GM21526 (cell line): ENCODE measurements at regions not wholly inside any gene's neighbourhood (a gene's known extent, or its start where the extent isn't known, plus 50 kb on each side); places are given as distances from the start of the nearest gene placed in this dataset.

Experiments used
- ATAC-seq: cut with Tn5 transposase; IDR thresholded peaks from one replicate; pipeline ENCODE4 v1.9.1; 2021; ENCODE audit warnings: moderate library complexity; ENCODE audit not compliant: unreplicated experiment, low FRiP score

DNA sequence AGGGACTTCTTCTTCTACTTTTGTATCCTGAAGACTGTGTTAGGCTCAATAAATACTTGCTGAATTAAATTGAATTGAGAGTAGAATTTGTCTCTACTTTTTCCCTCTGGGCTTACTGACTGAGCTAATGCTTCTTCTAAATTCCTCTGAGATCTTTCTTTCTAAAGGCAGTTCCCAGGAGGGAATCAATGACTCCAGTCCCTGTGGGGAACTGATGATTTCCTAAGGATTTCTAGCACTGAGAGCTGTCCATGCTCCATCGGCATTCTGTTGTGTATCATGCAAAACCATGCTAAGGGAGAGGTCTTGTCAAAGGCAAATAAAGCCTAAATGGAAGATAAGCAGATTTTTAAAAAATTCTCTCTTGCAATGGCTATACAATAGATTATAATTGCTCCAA is 148.8 kb upstream of the KIRREL3 start:
- no peak for ATAC-seq

DNA sequence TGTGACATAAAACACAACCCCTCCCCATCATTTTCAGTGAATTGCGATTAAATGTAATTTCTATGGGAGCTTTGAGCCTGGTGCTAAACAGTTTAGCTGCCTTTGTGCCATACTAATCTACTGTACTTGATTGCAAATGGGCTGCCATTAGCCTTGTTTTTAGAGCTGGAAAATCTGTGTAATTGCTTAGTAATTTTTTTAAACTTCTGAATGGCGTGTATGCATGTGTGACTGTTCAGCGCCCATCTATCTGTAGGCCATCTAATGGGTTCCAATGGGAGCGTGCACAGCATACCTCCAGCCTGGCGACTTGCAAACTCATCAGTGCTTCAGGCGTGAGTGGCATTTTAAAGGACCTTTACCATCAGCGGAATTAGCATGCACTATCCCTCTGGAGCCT is 142.7 kb upstream of the KIRREL3 start:
- no peak for ATAC-seq

DNA sequence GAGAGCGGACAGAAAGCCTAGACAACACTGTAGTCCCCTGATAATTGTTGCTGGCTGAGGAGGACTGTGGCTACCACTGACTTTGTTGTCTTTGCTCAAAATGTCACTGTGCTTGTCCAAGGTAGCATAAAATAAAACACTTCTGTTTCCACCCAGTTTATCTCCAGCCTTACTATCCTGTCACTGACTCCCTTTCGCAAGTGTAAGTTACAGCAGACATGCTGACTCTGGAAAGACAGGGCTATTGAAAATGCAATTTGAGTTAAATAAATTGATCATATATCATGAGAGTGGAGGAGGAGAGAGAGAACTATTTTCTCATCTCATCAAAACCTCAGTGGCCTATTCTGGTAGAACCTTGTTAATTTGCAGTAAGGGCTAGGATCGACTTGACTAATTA is 138.0 kb upstream of the KIRREL3 start:
- no peak for ATAC-seq

DNA sequence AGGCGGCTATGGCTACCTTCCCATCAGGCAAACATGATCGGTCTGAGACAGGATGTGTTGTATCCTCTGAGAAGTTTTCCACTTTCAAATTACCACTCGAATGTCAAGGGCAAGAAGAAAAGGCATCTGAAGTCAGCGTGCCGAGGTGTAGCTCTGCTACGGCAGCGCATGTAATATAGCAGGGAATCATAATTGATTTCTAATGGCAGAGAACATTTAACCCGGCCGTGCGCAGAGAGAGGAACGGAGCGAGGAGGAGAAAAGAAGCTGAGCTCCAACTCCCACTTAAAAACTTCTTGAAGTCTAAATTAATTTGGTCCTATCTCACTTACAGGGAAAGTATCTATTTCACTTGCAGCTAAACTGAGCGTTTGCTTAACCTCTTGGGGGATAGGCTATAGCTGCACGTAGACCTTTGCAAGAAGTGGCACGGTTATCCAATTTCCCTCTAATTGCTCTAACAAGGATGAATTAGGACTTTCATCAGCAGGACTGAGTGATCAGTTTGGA is 137.3 kb upstream of the KIRREL3 start:
- ATAC-seq, result no peak

DNA sequence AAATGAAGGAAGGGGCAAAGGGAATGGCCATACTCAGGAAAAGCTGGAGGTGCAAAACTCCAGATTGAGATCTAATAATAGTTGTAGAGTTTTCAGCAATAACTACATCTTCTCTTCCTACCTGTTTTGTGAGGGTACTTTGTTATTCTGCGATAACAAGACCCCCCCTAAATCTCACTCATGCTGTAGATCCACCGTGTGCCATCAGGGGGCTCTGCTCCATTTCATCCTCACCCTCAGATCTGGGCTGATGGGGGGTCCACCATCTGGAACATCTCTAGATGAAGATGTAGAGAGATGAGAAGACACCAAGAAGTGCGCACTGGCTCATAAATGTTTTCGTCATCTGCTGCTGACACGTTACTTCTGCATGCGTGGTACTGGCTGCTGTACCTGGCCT is 135.9 kb upstream of the KIRREL3 start:
- no peak for ATAC-seq

DNA sequence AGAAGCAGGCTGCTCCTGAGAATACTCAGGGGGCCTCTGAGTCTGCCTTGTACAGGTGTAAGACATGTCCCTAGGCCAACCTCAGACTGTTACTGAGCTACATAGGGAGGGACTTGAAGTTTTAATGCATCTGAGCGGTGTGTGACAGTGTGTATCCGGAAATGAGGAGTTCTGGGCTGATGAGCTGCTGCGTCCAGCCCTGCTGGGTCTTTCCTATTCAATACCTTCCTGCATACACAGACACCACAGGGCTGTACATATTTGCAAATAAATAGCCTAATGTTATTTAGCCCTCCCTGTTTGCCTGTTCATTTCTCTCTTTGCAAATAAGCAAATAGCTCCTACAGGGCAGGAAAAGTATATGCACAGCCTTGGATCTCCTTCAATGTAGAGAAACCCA is 134.7 kb upstream of the KIRREL3 start:
- no peak for ATAC-seq

DNA sequence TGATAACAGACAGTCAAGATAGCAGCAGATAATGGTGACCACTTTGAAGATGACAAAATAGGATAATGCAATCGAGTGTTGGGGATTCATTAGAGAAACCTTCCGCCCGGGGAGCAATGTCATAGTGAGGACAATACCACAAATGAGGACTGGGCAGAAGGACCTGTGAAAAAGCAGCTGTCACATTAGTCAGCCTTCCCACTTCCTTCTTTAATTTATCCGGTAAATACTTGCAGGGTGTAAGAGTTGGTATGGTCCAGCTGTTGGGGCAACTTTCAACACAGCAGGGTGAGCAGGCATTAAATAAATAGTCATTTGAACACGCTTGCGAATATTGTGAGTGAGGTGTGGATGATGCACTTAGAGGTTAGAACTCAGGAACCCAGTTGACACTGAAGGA is 132.5 kb upstream of the KIRREL3 start:
- no peak for ATAC-seq

GRCh38 chr11:127130321-127130720 is 129.8 kb upstream of the KIRREL3 start:
- ATAC-seq, result no peak

GRCh38 chr11:127126986-127127385 is 126.4 kb upstream of the KIRREL3 start:
- ATAC-seq, result no peak

- no peak for ATAC-seq
Measured at GRCh38 chr11:127119356-127119755, 118.8 kb upstream of the KIRREL3 start.

- ATAC-seq, result no peak
Measured at GRCh38 chr11:127118811-127119210, 118.2 kb upstream of the KIRREL3 start.

DNA sequence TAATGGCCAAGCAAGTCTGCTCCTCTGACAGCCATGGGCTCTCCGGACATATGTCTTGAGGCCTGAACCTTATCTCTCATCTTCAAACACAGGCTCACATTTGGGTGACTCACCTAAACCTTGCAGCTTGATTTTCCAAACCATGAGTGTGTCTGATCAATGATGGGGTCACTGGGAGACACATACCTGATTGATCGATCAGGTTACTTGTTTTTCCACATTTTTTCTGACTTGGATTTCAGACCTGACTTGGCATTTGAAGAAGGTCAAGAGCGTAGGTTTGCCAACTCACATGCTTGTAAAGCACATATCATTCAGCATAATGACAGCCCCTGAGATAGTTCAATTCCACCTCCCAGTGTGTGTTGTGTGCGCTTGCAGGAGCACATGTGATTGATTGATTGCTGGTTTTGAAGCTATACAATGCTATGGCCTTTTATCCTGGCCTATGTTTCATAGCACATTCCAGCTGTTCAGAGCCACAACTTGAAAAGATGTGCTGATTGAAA is 116.7 kb upstream of the KIRREL3 start:
- no peak for ATAC-seq

DNA sequence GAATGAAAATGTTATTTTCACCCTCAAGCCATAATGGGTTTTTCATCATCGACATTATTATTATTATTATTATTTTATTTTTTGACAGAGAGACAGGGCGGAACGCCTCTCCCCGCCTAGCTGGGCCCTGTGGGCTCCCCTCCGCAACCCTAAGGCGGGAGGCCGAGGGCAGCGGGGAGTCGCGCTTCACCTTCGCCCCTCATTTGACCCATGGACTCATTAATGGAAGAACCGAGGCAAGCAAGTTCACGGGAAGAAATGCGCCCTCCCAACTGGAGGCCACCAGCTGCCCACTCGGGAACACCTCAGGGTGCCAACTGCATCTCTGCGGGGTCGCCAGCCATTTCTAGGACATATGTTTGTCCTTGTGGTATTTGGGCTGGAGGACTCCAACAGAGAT is 115.3 kb upstream of the KIRREL3 start:
- no peak for ATAC-seq

DNA sequence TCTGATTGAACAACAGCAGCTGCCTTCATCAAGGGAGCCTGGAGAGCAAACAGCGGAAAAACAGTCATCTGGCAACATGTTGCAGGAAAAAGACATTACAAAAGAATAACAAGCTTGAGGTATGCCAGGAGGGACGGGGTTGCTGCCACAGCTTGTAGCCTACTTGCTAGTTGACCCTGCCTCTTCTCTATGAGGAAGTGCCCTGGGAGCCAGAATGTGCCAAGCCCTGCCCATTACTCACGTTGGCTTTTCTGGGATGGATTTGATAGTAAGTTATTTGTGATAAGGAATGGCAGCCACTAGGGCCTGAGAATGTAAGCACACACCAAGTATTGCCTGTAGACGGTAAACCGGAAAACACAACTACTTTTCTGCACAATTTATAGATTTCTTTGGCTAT is 113.5 kb upstream of the KIRREL3 start:
- no peak for ATAC-seq

DNA sequence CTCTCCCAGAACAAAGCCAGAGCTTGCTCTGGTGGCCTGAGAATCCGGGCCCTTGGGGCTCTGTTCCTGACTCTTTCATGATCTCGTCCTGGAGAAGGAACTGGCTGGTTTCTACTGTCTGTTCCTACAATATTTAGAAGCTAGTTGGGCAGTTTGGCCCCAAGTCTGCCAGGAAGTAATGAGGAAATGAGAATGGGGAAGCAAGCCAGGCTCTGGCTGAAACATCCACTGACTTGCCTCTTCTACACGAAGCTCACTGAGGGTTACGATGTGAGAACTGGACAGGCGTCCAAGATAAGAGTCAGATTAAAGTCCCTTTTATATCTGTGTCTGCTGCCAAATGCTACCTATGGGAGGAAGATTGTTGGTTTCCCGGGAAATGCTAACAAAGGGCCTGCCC is 110.0 kb upstream of the KIRREL3 start:
- ATAC-seq, result no peak

GRCh38 chr11:127109796-127110480 is 109.4 kb upstream of the KIRREL3 start:
- ATAC-seq, result no peak

DNA sequence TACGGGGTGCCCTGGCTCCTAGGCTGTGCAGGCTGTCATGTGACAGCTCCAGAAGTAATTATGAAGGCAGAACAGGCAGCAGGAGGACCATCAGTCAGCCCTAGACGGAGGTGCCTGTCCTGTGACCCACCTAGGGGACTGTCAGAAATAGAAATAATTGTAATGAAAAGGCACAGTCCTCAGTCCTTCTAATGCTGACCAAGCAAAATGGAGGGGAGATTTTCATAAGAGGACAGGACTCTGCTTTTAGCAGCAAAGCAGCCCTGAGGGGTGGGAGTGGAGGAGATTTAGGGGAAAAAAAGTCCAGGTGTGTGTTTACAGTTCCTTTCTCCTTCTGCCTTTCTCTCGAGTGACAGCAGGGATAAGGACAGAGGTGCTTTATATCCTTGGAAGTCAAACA is 108.3 kb upstream of the KIRREL3 start:
- ATAC-seq, result no peak

GRCh38 chr11:127106938-127107337 is 106.4 kb upstream of the KIRREL3 start:
- ATAC-seq, result no peak

- ATAC-seq, result no peak
Measured at GRCh38 chr11:127105593-127106541, 105.3 kb upstream of the KIRREL3 start.

DNA sequence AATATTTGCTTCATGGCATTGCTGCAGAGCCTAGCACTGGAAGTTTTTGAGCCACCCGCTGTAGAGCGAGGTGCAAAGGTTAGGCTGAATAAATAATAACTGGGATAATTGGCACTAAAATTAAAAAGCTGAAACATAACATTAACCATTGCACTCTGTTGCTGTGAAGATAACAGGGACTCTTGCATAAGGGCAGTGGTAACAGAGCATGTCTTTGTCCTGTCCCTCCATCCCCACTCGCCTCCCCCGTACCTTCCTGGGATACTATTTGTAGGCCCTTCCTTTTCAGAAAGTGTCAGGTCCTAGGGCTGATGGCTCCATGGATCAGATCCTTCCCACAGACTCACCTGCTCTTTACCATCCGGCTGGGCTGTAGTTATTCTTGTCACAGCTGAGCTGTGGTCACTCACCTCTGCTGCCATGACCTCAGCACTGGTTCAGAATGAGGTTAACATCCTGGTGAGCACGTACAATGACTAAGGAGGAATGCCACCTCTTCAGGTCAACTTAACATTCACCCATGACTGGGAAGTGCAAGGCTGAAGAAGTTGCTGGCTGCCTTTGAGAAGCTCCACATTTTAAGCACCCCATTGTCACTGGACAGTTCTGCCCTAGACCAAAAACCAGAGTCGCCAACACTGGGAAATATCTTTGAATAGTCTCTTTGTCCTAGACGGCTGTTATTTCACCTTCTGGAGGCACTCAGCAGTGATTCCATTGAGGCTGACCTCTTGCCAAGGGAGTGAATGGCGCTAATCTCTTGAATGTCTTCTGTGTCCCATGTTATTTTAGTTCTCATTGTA is 103.2 kb upstream of the KIRREL3 start:
- ATAC-seq, result no peak

GRCh38 chr11:127098684-127099083 is 98.1 kb upstream of the KIRREL3 start:
- no peak for ATAC-seq
